ENCODE measurements at regions not wholly inside any gene's neighbourhood (a gene's known extent, or its start where the extent isn't known, plus 50 kb on each side); places are given as distances from the start of the nearest gene placed in this dataset.

DNA sequence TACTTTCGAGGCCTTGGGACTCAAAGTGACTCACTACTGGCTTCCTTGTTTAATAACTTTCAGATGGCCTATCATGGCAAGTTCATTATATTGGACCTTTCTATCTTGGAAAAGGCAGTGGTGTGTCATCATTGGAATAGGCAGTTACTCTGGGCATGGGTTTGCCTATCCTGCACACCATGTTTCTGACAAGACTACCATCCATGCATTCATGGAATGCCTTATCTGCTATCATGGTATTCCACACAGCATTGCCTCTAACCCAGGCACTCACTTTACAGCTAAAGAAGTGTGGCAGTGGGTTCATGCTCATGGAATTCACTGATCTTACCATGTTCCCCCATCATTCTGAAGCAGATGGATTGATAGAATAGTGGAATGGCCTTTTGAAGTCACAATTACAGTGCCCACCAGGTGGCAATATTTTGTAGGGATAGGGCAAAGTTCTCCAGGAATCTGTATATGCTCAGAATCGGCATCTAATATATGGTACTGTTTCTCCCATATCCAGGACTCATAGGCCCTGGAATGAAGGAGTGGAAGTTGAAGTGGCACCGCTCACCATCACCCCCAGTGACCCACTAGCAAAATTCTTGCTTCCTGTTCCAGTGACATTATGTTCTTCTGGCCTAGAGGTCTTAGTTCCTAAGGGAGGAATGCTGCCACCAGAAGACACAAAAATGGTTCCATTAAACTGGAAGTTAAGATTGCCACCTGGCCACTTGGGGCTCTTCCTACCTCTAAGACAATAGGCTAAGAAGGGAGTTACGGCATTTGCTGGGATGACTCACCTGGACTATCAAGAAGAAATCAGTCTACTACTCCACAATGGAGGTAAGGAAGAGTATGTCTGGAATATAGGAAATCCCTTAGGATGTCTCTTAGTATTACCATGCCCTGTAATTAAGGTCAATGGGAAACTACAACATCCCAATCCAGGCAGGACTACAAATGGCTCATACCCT is 1161.4 kb downstream of the SI start:
- Histone ChIP-seq H3K9me3 (ENCODE audit: low read length) (no peaks in the 10 kb centered on the region), H3F3A (ENCODE audit: insufficient read depth, low read length) (no peaks in the 10 kb centered on the region), H3K27me3 (ENCODE audit: insufficient read depth, low read length) (no peaks in the 10 kb centered on the region), H3K9me2 (ENCODE audit: low read depth, low read length) (no peaks in the 10 kb centered on the region), H3K27ac (ENCODE audit: low read depth, low read length, poor library complexity, severe bottlenecking) (no peak overlapping the region), H4K20me1 (ENCODE audit: insufficient read depth, low read length) (no peaks in the 10 kb centered on the region), H3K79me2 (ENCODE audit: insufficient read depth, low read length) (no peaks in the 10 kb centered on the region), H3K4me1 (ENCODE audit: insufficient read depth, low read length, severe bottlenecking) (no peaks in the 10 kb centered on the region), H3K4me3 (ENCODE audit: low read depth, low read length, poor library complexity, severe bottlenecking) (no peak overlapping the region), H3K9ac (ENCODE audit: low read length) (no peak overlapping the region), H3K4me2 (ENCODE audit: low read length) (no peak overlapping the region), H3K36me3 (ENCODE audit: insufficient read depth, low read length) (no peaks in the 10 kb centered on the region), H2AFZ (ENCODE audit: low read length) (no peak overlapping the region)
- peak; percentile 54 for TF ChIP-seq CTCF (IDR thresholded peaks at IDR 0.05; ENCODE audit: low read length)
- no peak for TF ChIP-seq EZH2 (IDR thresholded peaks at IDR 0.05; ENCODE audit: borderline replicate concordance, low read length)

GRCh38 chr3:163915280-163915679 is 1163.0 kb downstream of the SI start:
- Histone ChIP-seq H3K4me3 (ENCODE audit: low read depth, low read length, poor library complexity, severe bottlenecking) (no peak overlapping the region), H3K36me3 (ENCODE audit: insufficient read depth, low read length) (no peaks in the 10 kb centered on the region), H3K4me1 (ENCODE audit: insufficient read depth, low read length, severe bottlenecking) (no peaks in the 10 kb centered on the region), H3F3A (ENCODE audit: insufficient read depth, low read length) (no peaks in the 10 kb centered on the region), H3K9ac (ENCODE audit: low read length) (no peak overlapping the region), H4K20me1 (ENCODE audit: insufficient read depth, low read length) (no peaks in the 10 kb centered on the region), H3K4me2 (ENCODE audit: low read length) (no peak overlapping the region), H3K79me2 (ENCODE audit: insufficient read depth, low read length) (no peaks in the 10 kb centered on the region), H3K27me3 (ENCODE audit: insufficient read depth, low read length) (no peaks in the 10 kb centered on the region), H3K27ac (ENCODE audit: low read depth, low read length, poor library complexity, severe bottlenecking) (no peak overlapping the region), H3K9me2 (ENCODE audit: low read depth, low read length) (no peaks in the 10 kb centered on the region), H3K9me3 (ENCODE audit: low read length) (no peaks in the 10 kb centered on the region), H2AFZ (ENCODE audit: low read length) (no peak overlapping the region)
- no peak for TF ChIP-seq EZH2 (IDR thresholded peaks at IDR 0.05; ENCODE audit: borderline replicate concordance, low read length)
- no peak for TF ChIP-seq CTCF (IDR thresholded peaks at IDR 0.05; ENCODE audit: low read length)

DNA sequence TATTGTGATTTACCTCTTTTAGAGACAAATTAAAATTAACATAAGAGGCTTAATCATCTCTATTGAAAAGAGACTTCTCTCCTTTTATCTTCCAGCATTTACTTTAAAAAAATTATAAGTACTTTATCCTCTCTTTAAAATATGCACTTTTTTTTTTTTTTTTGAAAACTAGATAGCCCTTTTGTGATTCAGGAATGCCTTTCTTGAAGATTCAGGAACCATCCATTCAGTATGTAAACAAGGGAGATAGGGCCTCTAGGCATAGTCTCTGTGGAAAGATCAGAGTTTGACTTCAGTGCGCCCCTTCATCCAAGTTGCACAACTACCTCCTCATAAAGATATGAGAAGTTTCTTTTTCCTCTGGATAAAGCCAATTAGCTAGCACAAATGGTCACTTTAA is 1163.7 kb downstream of the SI start:
- no peaks in the 10 kb centered on the region for H3K79me2 ChIP-seq (ENCODE audit: insufficient read depth, low read length)
- no peaks in the 10 kb centered on the region for H3K9me3 ChIP-seq (ENCODE audit: low read length)
- TF ChIP-seq CTCF (IDR thresholded peaks at IDR 0.05; ENCODE audit: low read length) (no peak), EZH2 (IDR thresholded peaks at IDR 0.05; ENCODE audit: borderline replicate concordance, low read length) (no peak)
- H3K27ac ChIP-seq (ENCODE audit: low read depth, low read length, poor library complexity, severe bottlenecking), result no peak overlapping the region
- no peaks in the 10 kb centered on the region for H3K9me2 ChIP-seq (ENCODE audit: low read depth, low read length)
- H3K9ac ChIP-seq (ENCODE audit: low read length), result no peak overlapping the region
- H3F3A ChIP-seq (ENCODE audit: insufficient read depth, low read length), result no peaks in the 10 kb centered on the region
- H3K4me2 ChIP-seq (ENCODE audit: low read length), result no peak overlapping the region
- no peak overlapping the region for H2AFZ ChIP-seq (ENCODE audit: low read length)
- no peaks in the 10 kb centered on the region for H3K4me1 ChIP-seq (ENCODE audit: insufficient read depth, low read length, severe bottlenecking)
- no peak overlapping the region for H3K4me3 ChIP-seq (ENCODE audit: low read depth, low read length, poor library complexity, severe bottlenecking)
- H3K36me3 ChIP-seq (ENCODE audit: insufficient read depth, low read length), result no peaks in the 10 kb centered on the region
- no peaks in the 10 kb centered on the region for H3K27me3 ChIP-seq (ENCODE audit: insufficient read depth, low read length)
- H4K20me1 ChIP-seq (ENCODE audit: insufficient read depth, low read length), result no peaks in the 10 kb centered on the region
